ENCODE measurements at regions not wholly inside any gene's neighbourhood (a gene's known extent, or its start where the extent isn't known, plus 50 kb on each side); places are given as distances from the start of the nearest gene placed in this dataset.
"Not testable (repeated sequence)": the region's sequence is repeated elsewhere in the genome, so short reads cannot be mapped to it uniquely, and the experiment has no call there.

- Mint-ChIP-seq H3K27ac (no peak overlapping the region), H3K4me1 (ENCODE audit: low read depth) (no peaks in the 10 kb centered on the region), H3K27me3 (ENCODE audit: low read depth) (no peaks in the 10 kb centered on the region), H3K4me3 (no peak overlapping the region), H3K9me3 (peaks cover 2 to 6% of the 10 kb centered on the region in 2 donors), H3K36me3 (ENCODE audit: insufficient read depth in 2 of 2) (no peaks in the 10 kb centered on the region)
- ATAC-seq (replicated peaks in 1 of 2): no peak
- no peak for DNase-seq
Measured at GRCh38 chr13:90276216-90276615, 1071.3 kb upstream of the MIR17HG start.

GRCh38 chr13:90278231-90278630 is 1069.3 kb upstream of the MIR17HG start:
- not testable (repeated sequence) for H3K4me1 Mint-ChIP-seq (ENCODE audit: low read depth); H3K27ac Mint-ChIP-seq; H3K4me3 Mint-ChIP-seq; DNase-seq; H3K36me3 Mint-ChIP-seq (ENCODE audit: insufficient read depth in 2 of 2); ATAC-seq (replicated peaks in 1 of 2); H3K27me3 Mint-ChIP-seq (ENCODE audit: low read depth); H3K9me3 Mint-ChIP-seq

GRCh38 chr13:90281709-90282108 is 1065.8 kb upstream of the MIR17HG start:
- Mint-ChIP-seq H3K27ac (no peak overlapping the region), H3K4me3 (no peak overlapping the region), H3K9me3 (peaks cover 0 to 3% of the 10 kb centered on the region in 2 donors), H3K27me3 (ENCODE audit: low read depth) (no peaks in the 10 kb centered on the region), H3K4me1 (ENCODE audit: low read depth) (no peaks in the 10 kb centered on the region), H3K36me3 (ENCODE audit: insufficient read depth in 2 of 2) (no peaks in the 10 kb centered on the region)
- no peak for DNase-seq
- no peak for ATAC-seq (replicated peaks in 1 of 2)

GRCh38 chr13:90287521-90287920 is 1060.0 kb upstream of the MIR17HG start:
- H3K36me3 Mint-ChIP-seq (ENCODE audit: insufficient read depth in 2 of 2): peaks cover 1 to 2% of the 10 kb centered on the region in 2 donors
- peaks cover 13 to 14% of the 10 kb centered on the region in 2 donors for H3K9me3 Mint-ChIP-seq
- H3K27me3 Mint-ChIP-seq (ENCODE audit: low read depth): no peaks in the 10 kb centered on the region
- H3K27ac Mint-ChIP-seq: no peak overlapping the region
- H3K4me3 Mint-ChIP-seq: no peak overlapping the region
- ATAC-seq (replicated peaks in 1 of 2) (no peak), DNase-seq (no peak)
- H3K4me1 Mint-ChIP-seq (ENCODE audit: low read depth): no peaks in the 10 kb centered on the region

DNA sequence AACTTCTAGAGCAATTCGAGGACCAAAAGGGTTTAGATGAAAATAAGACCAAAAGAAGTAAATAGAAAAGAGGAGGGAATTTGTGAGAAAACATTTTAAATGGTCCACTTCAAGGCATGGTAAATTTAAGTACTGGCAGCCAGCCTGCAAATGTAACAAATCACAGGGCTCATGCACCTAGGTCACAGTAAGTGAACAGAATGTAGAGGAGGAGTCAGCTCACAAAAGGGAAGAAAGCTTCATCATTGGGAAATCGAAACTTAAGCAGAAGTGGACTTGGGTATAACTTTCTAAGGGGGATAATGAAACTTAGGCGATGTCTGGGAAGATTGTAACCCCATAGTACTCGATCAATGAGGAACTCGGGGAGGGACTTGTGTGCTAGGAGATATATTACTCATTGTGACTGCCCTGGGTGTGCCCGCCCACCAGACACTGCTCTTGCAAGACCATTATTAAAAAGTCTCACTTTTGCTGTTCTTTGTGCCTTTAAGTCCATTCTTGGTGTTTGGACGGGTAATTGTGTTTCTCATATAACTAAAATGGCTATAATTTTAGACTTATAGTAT is 1053.6 kb upstream of the MIR17HG start:
- Mint-ChIP-seq H3K27ac (no peak overlapping the region), H3K36me3 (ENCODE audit: insufficient read depth in 2 of 2) (peaks cover 0 to 1% of the 10 kb centered on the region in 2 donors), H3K27me3 (ENCODE audit: low read depth) (no peaks in the 10 kb centered on the region), H3K4me1 (ENCODE audit: low read depth) (no peaks in the 10 kb centered on the region), H3K9me3 (peaks cover 8 to 10% of the 10 kb centered on the region in 2 donors), H3K4me3 (no peak overlapping the region)
- DNase-seq (no peak), ATAC-seq (replicated peaks in 1 of 2) (no peak)

GRCh38 chr13:90299238-90299637 is 1048.2 kb upstream of the MIR17HG start:
- H3K9me3 Mint-ChIP-seq: peaks cover 6 to 8% of the 10 kb centered on the region in 2 donors
- ATAC-seq (replicated peaks in 1 of 2): no peak
- H3K4me1 Mint-ChIP-seq (ENCODE audit: low read depth): no peaks in the 10 kb centered on the region
- H3K36me3 Mint-ChIP-seq (ENCODE audit: insufficient read depth in 2 of 2): peaks cover 0 to 2% of the 10 kb centered on the region in 2 donors
- DNase-seq: no peak
- no peak overlapping the region for H3K27ac Mint-ChIP-seq
- H3K4me3 Mint-ChIP-seq: no peak overlapping the region
- H3K27me3 Mint-ChIP-seq (ENCODE audit: low read depth): no peaks in the 10 kb centered on the region

DNA sequence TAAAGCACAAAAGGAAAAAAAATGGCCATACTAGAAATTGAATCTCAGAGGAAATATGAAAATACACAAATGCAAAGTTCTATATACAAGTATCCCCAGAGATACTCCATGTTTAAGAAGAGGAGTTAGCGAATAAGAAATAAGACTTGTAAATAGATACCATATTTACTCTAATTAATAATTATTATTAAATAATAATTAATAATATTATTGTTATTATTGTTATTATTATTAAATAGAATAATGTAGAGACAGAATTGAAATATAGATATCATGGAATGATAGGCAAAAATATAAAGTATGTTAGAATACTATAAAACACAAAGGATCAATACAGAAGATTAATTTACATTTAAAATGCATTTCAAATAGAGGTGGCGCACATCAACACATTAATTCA is 1047.5 kb upstream of the MIR17HG start:
- H3K27me3 Mint-ChIP-seq (ENCODE audit: low read depth): no peaks in the 10 kb centered on the region
- no peak overlapping the region for H3K27ac Mint-ChIP-seq
- no peaks in the 10 kb centered on the region for H3K4me1 Mint-ChIP-seq (ENCODE audit: low read depth)
- peaks cover 6 to 8% of the 10 kb centered on the region in 2 donors for H3K9me3 Mint-ChIP-seq
- ATAC-seq (replicated peaks in 1 of 2) (no peak), DNase-seq (no peak)
- H3K4me3 Mint-ChIP-seq: no peak overlapping the region
- H3K36me3 Mint-ChIP-seq (ENCODE audit: insufficient read depth in 2 of 2): peaks cover 0 to 2% of the 10 kb centered on the region in 2 donors

DNA sequence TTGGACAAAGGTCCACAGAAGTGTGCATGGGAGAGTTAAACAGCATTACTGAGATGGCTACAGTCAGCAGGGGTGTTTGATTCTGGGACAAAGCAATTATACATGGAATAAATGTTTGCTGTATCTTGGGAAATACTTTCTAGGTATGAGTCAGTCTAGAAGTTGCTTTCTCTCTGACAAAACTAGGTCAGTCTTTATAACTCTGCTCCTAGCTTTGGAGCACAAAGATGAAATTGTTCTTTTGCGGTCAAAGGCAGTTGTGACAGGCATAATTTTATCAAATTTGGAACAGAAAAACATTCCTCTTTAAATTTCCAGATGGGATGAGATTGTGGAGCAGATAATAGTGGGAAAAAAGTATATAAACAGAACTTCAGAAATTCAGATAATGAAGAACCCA is 1045.4 kb upstream of the MIR17HG start:
- Mint-ChIP-seq H3K4me1 (ENCODE audit: low read depth) (no peaks in the 10 kb centered on the region), H3K27ac (no peak overlapping the region), H3K9me3 (peaks cover 11 to 14% of the 10 kb centered on the region in 2 donors), H3K27me3 (ENCODE audit: low read depth) (no peaks in the 10 kb centered on the region), H3K4me3 (no peak overlapping the region), H3K36me3 (ENCODE audit: insufficient read depth in 2 of 2) (peaks cover 0 to 2% of the 10 kb centered on the region in 2 donors)
- DNase-seq (no peak), ATAC-seq (replicated peaks in 1 of 2) (no peak)

DNA sequence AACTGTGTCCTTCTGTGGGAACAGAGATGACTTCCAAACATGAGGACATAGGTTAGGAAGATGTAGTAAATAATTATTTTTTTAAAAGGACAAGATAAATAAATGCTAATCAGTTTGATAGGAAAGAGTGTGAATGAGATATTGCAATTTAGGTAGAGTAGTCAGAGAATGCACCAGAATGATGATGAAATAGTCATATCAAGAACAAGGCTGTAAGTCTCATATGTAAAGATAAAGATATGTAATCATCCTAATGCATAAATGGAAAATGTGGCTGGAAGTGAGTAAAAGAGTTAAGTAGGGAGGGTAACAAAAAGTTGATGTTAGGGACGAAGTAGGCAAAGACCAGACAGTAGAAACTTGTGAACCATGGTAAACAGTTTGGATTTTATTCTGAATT is 1041.7 kb upstream of the MIR17HG start:
- H3K9me3 Mint-ChIP-seq: peaks cover 8 to 11% of the 10 kb centered on the region in 2 donors
- H3K27ac Mint-ChIP-seq: no peak overlapping the region
- ATAC-seq (replicated peaks in 1 of 2) (no peak), DNase-seq (no peak)
- H3K4me1 Mint-ChIP-seq (ENCODE audit: low read depth): no peaks in the 10 kb centered on the region
- H3K36me3 Mint-ChIP-seq (ENCODE audit: insufficient read depth in 2 of 2): peaks cover 0 to 2% of the 10 kb centered on the region in 2 donors
- H3K27me3 Mint-ChIP-seq (ENCODE audit: low read depth): no peaks in the 10 kb centered on the region
- no peak overlapping the region for H3K4me3 Mint-ChIP-seq

- Mint-ChIP-seq H3K9me3 (peaks cover 11 to 13% of the 10 kb centered on the region in 2 donors), H3K27me3 (ENCODE audit: low read depth) (no peaks in the 10 kb centered on the region), H3K36me3 (ENCODE audit: insufficient read depth in 2 of 2) (peaks cover 0 to 2% of the 10 kb centered on the region in 2 donors), H3K27ac (no peak overlapping the region), H3K4me1 (ENCODE audit: low read depth) (no peaks in the 10 kb centered on the region), H3K4me3 (no peak overlapping the region)
- no peak for DNase-seq
- ATAC-seq (replicated peaks in 1 of 2): no peak
Measured at GRCh38 chr13:90307136-90307535, 1040.4 kb upstream of the MIR17HG start.

DNA sequence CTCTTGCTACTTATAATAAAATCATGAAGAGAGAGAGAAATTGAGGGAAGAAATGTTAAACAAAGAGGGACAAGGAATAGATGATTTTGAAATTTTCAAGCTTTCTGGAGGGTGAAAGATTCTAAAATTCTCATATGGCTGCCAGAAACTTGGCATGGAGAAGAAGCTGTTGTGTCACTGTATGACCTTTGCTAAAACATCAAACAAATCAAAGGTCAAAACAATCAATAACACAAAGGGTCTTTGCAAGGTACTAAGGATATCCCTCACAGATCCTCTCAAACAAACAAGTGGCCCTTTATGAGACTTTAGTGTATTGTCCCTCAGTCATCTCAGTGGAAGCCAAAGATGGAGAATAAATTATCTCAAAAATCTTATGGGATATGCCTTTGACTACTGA is 1039.2 kb upstream of the MIR17HG start:
- Mint-ChIP-seq H3K4me1 (ENCODE audit: low read depth) (no peaks in the 10 kb centered on the region), H3K9me3 (peaks cover 11 to 14% of the 10 kb centered on the region in 2 donors), H3K27ac (no peak overlapping the region), H3K36me3 (ENCODE audit: insufficient read depth in 2 of 2) (peaks cover 0 to 2% of the 10 kb centered on the region in 2 donors), H3K27me3 (ENCODE audit: low read depth) (no peaks in the 10 kb centered on the region), H3K4me3 (no peak overlapping the region)
- no peak for ATAC-seq (replicated peaks in 1 of 2)
- no peak for DNase-seq

DNA sequence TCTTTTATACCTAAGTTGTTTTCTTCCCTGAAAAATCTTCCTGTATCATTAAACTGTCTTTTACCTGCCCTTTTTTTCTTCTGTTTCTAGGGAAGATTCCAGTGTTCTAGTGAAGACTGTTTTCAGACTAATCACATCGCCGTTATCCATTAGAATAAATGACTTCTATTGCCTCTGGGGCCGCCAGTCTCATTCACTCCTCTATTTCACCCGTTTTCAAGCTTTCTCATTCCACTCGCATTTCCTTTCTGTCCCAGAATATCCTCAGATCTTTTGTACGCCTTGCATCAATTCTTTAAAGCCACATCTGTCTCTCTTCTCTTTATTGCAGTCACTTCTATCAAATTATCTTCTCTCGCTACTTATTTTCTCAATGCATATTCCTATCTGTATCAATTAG is 1035.6 kb upstream of the MIR17HG start:
- no peak overlapping the region for H3K4me3 Mint-ChIP-seq
- no peak for ATAC-seq (replicated peaks in 1 of 2)
- H3K27me3 Mint-ChIP-seq (ENCODE audit: low read depth): no peaks in the 10 kb centered on the region
- no peak overlapping the region for H3K27ac Mint-ChIP-seq
- H3K36me3 Mint-ChIP-seq (ENCODE audit: insufficient read depth in 2 of 2): peaks cover 0 to 2% of the 10 kb centered on the region in 2 donors
- peaks cover 7% of the 10 kb centered on the region in 2 donors for H3K9me3 Mint-ChIP-seq
- no peak for DNase-seq
- no peaks in the 10 kb centered on the region for H3K4me1 Mint-ChIP-seq (ENCODE audit: low read depth)

DNA sequence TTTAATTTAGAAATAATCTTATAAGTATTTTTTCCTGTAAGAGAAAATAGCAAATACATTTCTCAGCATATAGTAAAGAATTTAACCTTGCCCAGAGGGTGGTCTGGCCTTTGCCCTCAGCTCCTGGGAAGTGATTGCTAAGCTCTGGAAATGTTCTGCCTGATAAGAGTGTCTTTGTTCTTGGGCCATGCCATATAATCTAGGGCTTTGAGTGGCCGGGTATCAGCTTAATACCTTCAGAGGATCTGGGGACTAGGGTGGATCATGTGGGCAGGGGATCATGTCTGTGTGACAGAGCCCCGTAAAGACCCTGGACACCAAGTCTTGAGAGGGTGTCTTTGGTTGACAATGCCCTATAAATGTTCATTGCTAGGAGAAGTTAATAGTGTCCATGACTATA is 1032.4 kb upstream of the MIR17HG start:
- Mint-ChIP-seq H3K27me3 (ENCODE audit: low read depth) (no peaks in the 10 kb centered on the region), H3K36me3 (ENCODE audit: insufficient read depth in 2 of 2) (peaks cover 0 to 2% of the 10 kb centered on the region in 2 donors), H3K9me3 (peaks cover 7 to 10% of the 10 kb centered on the region in 2 donors), H3K27ac (no peak overlapping the region), H3K4me3 (no peak overlapping the region), H3K4me1 (ENCODE audit: low read depth) (no peaks in the 10 kb centered on the region)
- ATAC-seq (replicated peaks in 1 of 2) (no peak), DNase-seq (no peak)

DNA sequence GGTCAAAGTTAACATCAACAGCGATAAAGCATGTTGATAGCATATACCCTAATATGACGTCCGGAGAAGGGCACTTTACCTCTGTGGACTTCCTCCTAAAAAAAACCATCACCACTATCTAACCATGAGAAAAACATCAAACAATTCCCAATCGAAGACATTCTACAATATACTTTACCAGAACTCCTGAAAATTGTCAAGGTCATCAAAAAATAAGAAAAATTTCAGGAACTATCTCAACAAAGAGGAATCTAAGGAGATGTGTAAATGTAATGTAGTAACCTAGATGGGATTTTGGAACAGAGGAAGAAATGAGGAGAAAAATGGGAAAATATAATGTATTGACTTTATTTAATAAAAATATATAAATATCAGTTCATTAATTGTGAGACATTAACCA is 1026.8 kb upstream of the MIR17HG start:
- no peaks in the 10 kb centered on the region for H3K27me3 Mint-ChIP-seq (ENCODE audit: low read depth)

More for the DNA sequence above, 1026.8 kb upstream of the MIR17HG start:
- Mint-ChIP-seq H3K4me1 (ENCODE audit: low read depth) (no peaks in the 10 kb centered on the region), H3K4me3 (no peak overlapping the region), H3K27ac (no peak overlapping the region), H3K9me3 (peaks cover 2 to 7% of the 10 kb centered on the region in 2 donors), H3K36me3 (ENCODE audit: insufficient read depth in 2 of 2) (no peaks in the 10 kb centered on the region)
- no peak for ATAC-seq (replicated peaks in 1 of 2)
- DNase-seq: no peak
